Liver (tissue), 8 donors: ENCODE measurements at regions not wholly inside any gene's neighbourhood (a gene's known extent, or its start where the extent isn't known, plus 50 kb on each side); places are given as distances from the start of the nearest gene placed in this dataset.

Source experiments
- DNase-seq: peaks from one replicate; pipeline ENCODE4 v3.0.0-alpha.2; 2017; ENCODE audit warnings: low spot score
- H3K27ac ChIP-seq, 2 donors: one replicate each; pipeline ENCODE4 v1.7.0; 2013; ENCODE audit warnings: inconsistent platforms in 2 of 2, low read length in 2 of 2, control low read depth in 1 of 2, low read depth in 1 of 2, mild to moderate bottlenecking in 1 of 2
- H3K27me3 ChIP-seq, 4 donors: one replicate each; pipeline versions ENCODE4 v1.6.1 to v1.7.0; 2013; ENCODE audit warnings: low read length in 3 of 4, inconsistent platforms in 1 of 4, mild to moderate bottlenecking in 1 of 4, moderate library complexity in 1 of 4; ENCODE audit not compliant: control insufficient read depth in 4 of 4, insufficient read depth in 4 of 4
- H3K36me3 ChIP-seq, 4 donors: one replicate each; pipeline versions ENCODE4 v1.6.1 to v1.7.0; 2013; ENCODE audit warnings: low read length in 3 of 4, mild to moderate bottlenecking in 3 of 4, low read depth in 1 of 4, moderate library complexity in 1 of 4; ENCODE audit not compliant: control insufficient read depth in 4 of 4, insufficient read depth in 3 of 4
- H3K4me1 ChIP-seq, 4 donors: one replicate each; pipeline versions ENCODE4 v1.6.1 to v1.7.0; 2013; ENCODE audit warnings: low read length in 3 of 4, mild to moderate bottlenecking in 3 of 4, moderate library complexity in 1 of 4; ENCODE audit not compliant: control insufficient read depth in 4 of 4, insufficient read depth in 4 of 4
- H3K4me3 ChIP-seq, 3 donors: one replicate each; pipeline versions ENCODE4 v1.6.1 to v1.7.0; 2013; ENCODE audit warnings: low read length in 3 of 3, control low read depth in 1 of 3, low read depth in 1 of 3, mild to moderate bottlenecking in 1 of 3
- H3K9ac ChIP-seq, 2 donors: one replicate each; pipeline ENCODE4 v1.7.0; 2013; ENCODE audit warnings: low read length in 2 of 2, mild to moderate bottlenecking in 2 of 2, moderate library complexity in 2 of 2, control low read depth in 1 of 2, low read depth in 1 of 2
- H3K9me3 ChIP-seq, 4 donors: one replicate each; pipeline versions ENCODE4 v1.6.1 to v1.7.0; 2013; ENCODE audit warnings: low read length in 3 of 4; ENCODE audit not compliant: control insufficient read depth in 4 of 4
- CTCF ChIP-seq: fragments of 150-350 bp; IDR thresholded peaks from 2 replicates; pipeline ENCODE4 v1.5.1; 2017; ENCODE audit warnings: improper control_type of control experiment, low read depth, low read length; ENCODE audit not compliant: missing input control
- EGR1 ChIP-seq, 2 donors: IDR thresholded peaks; 2 replicates each; pipeline ENCODE4 v1.6.1; 2016 to 2018; ENCODE audit warnings: antibody characterized with exemption in 2 of 2, low read depth in 2 of 2
- FOXA1 ChIP-seq: IDR thresholded peaks from 2 replicates; pipeline ENCODE4 v1.6.1; 2016; ENCODE audit warnings: antibody characterized with exemption
- FOXA2 ChIP-seq: IDR thresholded peaks from 2 replicates; pipeline ENCODE4 v1.6.1; 2016; ENCODE audit warnings: antibody characterized with exemption
- GABPA ChIP-seq, 2 donors: IDR thresholded peaks in 1 of 2; conservative IDR thresholded peaks in 1 of 2; 2 replicates each; pipeline ENCODE4 v1.6.1; 2016; ENCODE audit warnings: antibody characterized with exemption in 2 of 2, mild to moderate bottlenecking in 1 of 2, moderate library complexity in 1 of 2
- HNF4A ChIP-seq, 2 donors: conservative IDR thresholded peaks; 2 replicates each; pipeline ENCODE4 v1.6.1; 2016; ENCODE audit warnings: antibody characterized with exemption in 2 of 2, mild to moderate bottlenecking in 2 of 2
- HNF4G ChIP-seq: IDR thresholded peaks from 2 replicates; pipeline ENCODE4 v1.6.1; 2016; ENCODE audit warnings: antibody characterized with exemption
- JUND ChIP-seq, 2 donors: IDR thresholded peaks; 2 replicates each; pipeline ENCODE4 v1.6.1; 2016; ENCODE audit warnings: antibody characterized with exemption in 2 of 2
- MAX ChIP-seq: IDR thresholded peaks from 2 replicates; pipeline ENCODE4 v1.6.1; 2016; ENCODE audit warnings: antibody characterized with exemption
- NR2F2 ChIP-seq: IDR thresholded peaks from 2 replicates; pipeline ENCODE4 v1.6.1; 2016; ENCODE audit warnings: antibody characterized with exemption
- RAD21 ChIP-seq, 2 donors: IDR thresholded peaks; 2 replicates each; pipeline ENCODE4 v1.6.1; 2016; ENCODE audit warnings: antibody characterized with exemption in 2 of 2, mild to moderate bottlenecking in 2 of 2
- REST ChIP-seq: IDR thresholded peaks from 2 replicates; pipeline ENCODE4 v1.6.1; 2016; ENCODE audit warnings: antibody characterized with exemption, mild to moderate bottlenecking
- RXRA ChIP-seq, 2 donors: IDR thresholded peaks; 2 replicates each; pipeline ENCODE4 v1.6.1; 2017 to 2018; ENCODE audit warnings: antibody characterized with exemption in 2 of 2, mild to moderate bottlenecking in 1 of 2
- SP1 ChIP-seq: IDR thresholded peaks from 2 replicates; pipeline ENCODE4 v1.6.1; 2018; ENCODE audit warnings: antibody characterized with exemption, mild to moderate bottlenecking
- TAF1 ChIP-seq: conservative IDR thresholded peaks from 2 replicates; pipeline ENCODE4 v1.6.1; 2016; ENCODE audit warnings: antibody characterized with exemption, mild to moderate bottlenecking
- YY1 ChIP-seq: IDR thresholded peaks from 2 replicates; pipeline ENCODE4 v1.6.1; 2016; ENCODE audit warnings: antibody characterized with exemption, mild to moderate bottlenecking
- ZBTB33 ChIP-seq: IDR thresholded peaks from 2 replicates; pipeline ENCODE4 v1.6.1; 2016; ENCODE audit warnings: antibody characterized with exemption
- WGBS: extraction: QIAGEN DNeasy Blood & Tissue Kit; methylation state at CpG from one replicate; pipeline ENCODE4 v1.1.7; 2013; 5-methylcytosine and 5-hydroxymethylcytosine counted together
- donor health status: healthy.
- donor health status: healthy.
- donor health status: healthy.
- donor health status: healthy.
- donor health status: healthy.

GRCh38 chr14:25485381-25485780, 435.4 kb upstream of the STXBP6 start:
- H3K27me3 ChIP-seq = no peaks in the 10 kb centered on the region
- no peak overlapping the region for H3K9ac ChIP-seq
- H3K9me3 ChIP-seq = no peaks in the 10 kb centered on the region
- 49% methylated on average over 1 of the region's 1 CpG for WGBS
- no peak for DNase-seq
- no peaks in the 10 kb centered on the region for H3K4me1 ChIP-seq
- no peaks in the 10 kb centered on the region for H3K36me3 ChIP-seq
- no peak overlapping the region for H3K27ac ChIP-seq
- TF ChIP-seq FOXA1 (no peak), EGR1 (IDR thresholded peaks at IDR 0.05; ENCODE audit: low read depth in 2 of 2) (no peak), REST (no peak), TAF1 (no peak), FOXA2 (no peak), ZBTB33 (no peak), CTCF (no peak)
- no peak overlapping the region for H3K4me3 ChIP-seq

- Histone ChIP-seq H3K27ac (no peak overlapping the region), H3K9ac (no peak overlapping the region), H3K36me3 (no peaks in the 10 kb centered on the region), H3K4me3 (no peak overlapping the region), H3K4me1 (no peaks in the 10 kb centered on the region), H3K9me3 (no peaks in the 10 kb centered on the region), H3K27me3 (no peaks in the 10 kb centered on the region)
- WGBS = 51% methylated on average over 1 of the region's 1 CpG
- DNase-seq = no peak
- no peak for TF ChIP-seq RXRA (IDR thresholded peaks at IDR 0.05)
- TF ChIP-seq NR2F2 = no peak
- no peak for TF ChIP-seq SP1
- no peak for TF ChIP-seq REST
- TF ChIP-seq YY1 = no peak
- no peak for TF ChIP-seq RAD21 (IDR thresholded peaks at IDR 0.05)
- TF ChIP-seq FOXA2 = no peak
- no peak for TF ChIP-seq HNF4G
- no peak for TF ChIP-seq EGR1 (IDR thresholded peaks at IDR 0.05; ENCODE audit: low read depth in 2 of 2)
- no peak for TF ChIP-seq JUND (IDR thresholded peaks at IDR 0.05)
- TF ChIP-seq ZBTB33 = no peak
- no peak for TF ChIP-seq MAX
- no peak for TF ChIP-seq CTCF
- no peak for TF ChIP-seq TAF1
- no peak for TF ChIP-seq HNF4A (conservative IDR thresholded peaks at IDR 0.05)
- TF ChIP-seq GABPA (IDR thresholded peaks at IDR 0.05 in 1 of 2, conservative IDR thresholded peaks at IDR 0.05 in 1 of 2) = no peak
These were observed 435.0 kb upstream of the STXBP6 start for GRCh38 chr14:25484906-25485305.
